ACHN (cell line): ENCODE measurements at regions not wholly inside any gene's neighbourhood (a gene's known extent, or its start where the extent isn't known, plus 50 kb on each side); places are given as distances from the start of the nearest gene placed in this dataset.
"Not testable (repeated sequence)": the region's sequence is repeated elsewhere in the genome, so short reads cannot be mapped to it uniquely, and the experiment has no call there.

Experiments used
- DNase-seq: peaks from one replicate; pipeline ENCODE4 v3.0.0-alpha.2; 2015
- in situ Hi-C: cut with HindIII; loops from 2 replicates; pipeline ENCODE4 v1.10.0; 2017; ENCODE audit warnings: low sequenced_read_pairs, low pct_ligation_motif_present, low pct_unique_long_range_greater_than_20kb

DNA sequence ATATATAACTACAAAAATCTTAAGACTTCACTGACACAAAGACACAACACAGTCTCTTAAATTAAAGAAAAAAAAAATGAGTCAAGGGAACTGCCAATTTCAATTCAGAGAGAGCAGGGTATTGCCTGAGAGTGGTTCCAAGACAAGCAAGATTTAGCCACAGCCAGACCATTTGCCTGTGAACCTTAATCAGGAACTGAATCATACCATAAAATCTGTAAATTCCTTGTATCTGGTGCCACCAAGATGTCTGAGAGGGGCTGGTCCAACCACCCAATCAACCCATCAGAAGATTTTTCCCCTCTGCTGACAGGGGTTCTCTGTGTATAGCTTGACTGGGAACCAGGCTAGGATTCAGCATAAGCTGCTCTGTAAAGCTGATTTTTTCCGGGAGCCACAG lies 159.2 kb downstream of the CPEB2 start:
- in situ Hi-C loops: no loop called here
- no peak for DNase-seq

GRCh38 chr4:15162046-15162445 lies 159.8 kb downstream of the CPEB2 start:
- DNase-seq: no peak
- in situ Hi-C loops: no loop called here

DNA sequence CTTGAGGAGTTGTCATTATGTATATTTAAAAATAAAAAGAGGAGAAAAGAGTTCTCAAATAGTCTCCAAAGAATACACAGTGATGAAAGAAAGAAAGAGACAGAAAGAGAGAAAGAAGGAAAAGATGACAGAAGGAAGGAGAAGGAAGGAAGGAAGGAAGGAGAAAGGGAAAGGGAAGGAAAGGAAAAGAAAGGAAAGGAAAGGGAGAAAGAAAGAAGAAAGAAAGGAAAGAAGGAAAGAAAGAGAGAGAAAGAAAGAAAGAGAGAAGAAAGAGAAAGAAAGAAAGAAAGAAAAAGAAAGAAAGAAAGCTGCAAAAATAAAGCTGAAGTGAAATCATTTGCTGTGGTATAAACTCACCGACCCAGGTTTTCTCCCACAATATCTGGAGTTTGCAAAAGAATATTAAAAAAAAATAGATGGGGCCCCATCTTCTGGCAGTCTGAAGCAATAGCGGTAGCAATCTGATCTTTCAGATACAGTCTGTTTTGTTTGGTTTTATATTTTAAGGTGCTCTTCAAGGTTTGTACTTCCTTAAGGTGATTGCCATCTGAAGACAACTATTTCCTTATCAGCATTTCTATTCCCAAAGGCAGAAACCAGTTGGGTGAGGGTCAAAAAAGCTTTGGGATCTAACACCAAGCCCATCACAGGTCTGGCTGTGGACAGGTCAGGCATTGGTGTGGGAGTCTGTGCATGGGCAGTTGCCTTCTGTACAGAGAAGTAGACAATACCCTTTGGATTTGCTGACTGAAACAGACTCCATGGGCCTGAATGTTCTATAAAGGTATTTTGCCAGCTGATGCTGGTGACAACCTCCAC lies 160.4 kb downstream of the CPEB2 start:
- in situ Hi-C loops: no loop called here
- peak; percentile 45 for DNase-seq

- no peak for DNase-seq
- in situ Hi-C loops: no loop called here
These were observed 161.0 kb downstream of the CPEB2 start for GRCh38 chr4:15163284-15163645.

DNA sequence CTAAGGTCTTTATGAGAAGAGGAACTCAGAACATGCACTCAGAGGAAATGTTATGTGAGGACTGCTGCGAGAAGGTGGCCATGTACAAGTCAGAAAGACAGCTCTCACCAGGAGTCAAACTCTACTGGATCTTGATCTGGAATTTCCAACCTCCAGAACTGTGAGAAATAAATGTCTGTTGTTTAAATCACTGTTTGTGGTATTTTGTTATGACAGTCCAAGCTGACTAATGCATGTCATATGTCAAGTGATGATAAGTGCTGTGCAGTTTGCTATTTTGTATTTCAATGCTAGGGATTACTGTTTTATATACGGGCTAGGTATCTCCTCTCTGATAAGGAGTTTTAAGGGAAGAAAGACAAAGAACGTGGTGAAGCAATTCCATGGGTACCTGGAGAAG lies 162.3 kb downstream of the CPEB2 start:
- in situ Hi-C loops: no loop called here
- no peak for DNase-seq

DNA sequence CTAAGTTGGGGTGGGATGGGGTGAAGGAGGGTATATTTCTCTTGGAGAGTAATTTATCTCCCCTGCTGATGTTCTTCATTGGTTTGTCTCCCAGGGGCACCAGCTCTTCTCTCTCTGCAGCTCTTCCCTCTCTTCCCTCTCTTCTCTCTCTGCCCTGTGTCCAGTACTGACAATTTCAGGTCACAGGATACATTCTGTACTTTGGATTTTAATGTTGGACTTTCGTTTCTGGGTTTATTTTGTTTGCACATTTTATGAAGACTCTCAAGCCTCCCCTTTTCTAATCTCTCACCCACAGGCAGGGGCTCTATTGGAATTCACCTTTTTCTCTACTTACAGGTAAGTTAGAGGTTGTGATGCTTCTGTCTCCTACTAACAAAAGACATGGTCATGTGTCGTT lies 165.5 kb downstream of the CPEB2 start:
- no peak for DNase-seq
- in situ Hi-C loops: no loop called here

GRCh38 chr4:15168759-15169158 lies 166.5 kb downstream of the CPEB2 start:
- in situ Hi-C loops: no loop called here
- no peak for DNase-seq

DNA sequence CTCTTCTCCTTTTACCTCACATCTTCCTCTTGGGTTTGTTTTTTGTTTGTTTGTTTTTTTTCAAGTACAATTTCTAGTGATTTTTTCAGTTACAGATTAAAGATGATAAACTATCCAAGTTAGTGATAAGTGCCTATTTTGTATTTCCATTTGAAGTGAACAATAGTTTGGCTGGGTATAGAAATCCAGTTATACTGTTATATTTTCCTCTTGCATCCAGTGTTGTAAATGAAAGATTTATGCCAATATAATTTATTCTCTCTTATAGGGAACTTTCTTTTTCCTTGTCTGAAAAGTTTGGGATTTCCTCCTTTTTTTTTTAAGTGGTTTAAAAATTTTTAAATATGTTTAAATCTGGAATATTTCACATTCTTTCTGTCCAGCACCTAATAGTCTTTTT lies 169.4 kb downstream of the CPEB2 start:
- in situ Hi-C loops: no loop called here
- no peak for DNase-seq

DNA sequence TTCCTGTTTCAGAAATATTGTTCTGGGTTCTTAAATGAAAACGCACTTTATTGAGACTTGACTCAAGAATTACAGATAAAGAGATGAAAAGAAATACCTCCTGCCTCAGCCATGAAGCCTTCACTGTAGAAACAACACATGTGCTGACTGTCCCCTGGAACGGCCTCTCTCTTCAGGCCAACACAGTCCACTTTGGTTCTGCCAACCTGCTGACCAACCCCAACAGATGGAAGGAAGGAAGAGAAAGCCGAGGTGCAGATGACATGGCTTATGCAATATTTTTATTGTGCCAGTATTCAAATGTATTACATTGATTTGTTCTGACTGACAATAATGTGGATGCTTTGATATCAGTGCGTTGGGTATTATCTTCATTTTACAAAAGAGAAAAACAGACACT lies 171.0 kb downstream of the CPEB2 start:
- no peak for DNase-seq
- in situ Hi-C loops: no loop called here

GRCh38 chr4:15174168-15174567 lies 171.9 kb downstream of the CPEB2 start:
- DNase-seq, in situ Hi-C loops: not testable (repeated sequence)

DNA sequence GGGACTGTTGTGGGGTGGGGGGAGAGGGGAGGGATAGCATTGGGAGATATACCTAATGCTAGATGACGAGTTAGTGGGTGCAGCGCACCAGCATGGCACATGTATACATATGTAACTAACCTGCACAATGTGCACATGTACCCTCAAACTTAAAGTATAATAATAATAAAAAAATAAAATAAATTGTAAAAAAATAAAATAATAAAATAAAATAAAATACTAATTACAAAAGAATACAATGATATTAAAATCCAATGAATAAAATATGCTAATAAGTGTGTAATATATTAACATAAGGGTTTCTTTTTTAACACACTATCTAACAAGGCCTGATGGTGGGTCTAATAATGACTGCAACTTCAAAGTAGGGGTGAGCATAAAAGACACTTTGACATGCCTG lies 177.6 kb downstream of the CPEB2 start:
- DNase-seq, in situ Hi-C loops: not testable (repeated sequence)

DNA sequence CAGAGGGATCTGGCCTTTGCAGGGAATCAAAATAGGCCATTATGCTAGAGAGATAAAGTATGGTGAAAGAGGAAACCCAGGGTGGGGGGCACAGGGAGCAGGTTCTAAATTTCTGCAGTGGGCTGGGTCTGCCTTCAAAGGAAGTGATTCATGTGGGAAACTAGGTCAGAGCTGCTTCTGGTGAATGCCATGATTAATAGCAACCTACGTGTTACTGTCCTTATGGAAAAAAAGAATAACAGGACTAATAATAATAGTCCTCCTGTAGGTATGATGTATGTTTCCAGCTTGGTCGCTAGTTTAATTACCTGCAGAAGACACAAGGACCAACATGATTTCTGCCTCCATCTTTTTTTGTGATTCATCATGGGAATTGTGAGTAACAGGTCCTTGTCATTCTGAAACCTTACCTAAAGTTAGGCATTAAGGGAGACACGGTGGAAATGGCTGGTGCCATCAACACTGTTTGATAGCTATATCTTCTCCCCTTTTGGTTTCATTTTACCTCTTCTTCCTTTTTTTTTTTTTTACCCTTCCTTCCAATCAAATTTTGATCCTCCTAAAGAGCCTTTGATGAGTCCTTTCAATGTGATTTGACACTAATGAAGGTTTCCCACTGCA lies 180.4 kb downstream of the CPEB2 start:
- no peak for DNase-seq
- in situ Hi-C loops: no loop called here

DNA sequence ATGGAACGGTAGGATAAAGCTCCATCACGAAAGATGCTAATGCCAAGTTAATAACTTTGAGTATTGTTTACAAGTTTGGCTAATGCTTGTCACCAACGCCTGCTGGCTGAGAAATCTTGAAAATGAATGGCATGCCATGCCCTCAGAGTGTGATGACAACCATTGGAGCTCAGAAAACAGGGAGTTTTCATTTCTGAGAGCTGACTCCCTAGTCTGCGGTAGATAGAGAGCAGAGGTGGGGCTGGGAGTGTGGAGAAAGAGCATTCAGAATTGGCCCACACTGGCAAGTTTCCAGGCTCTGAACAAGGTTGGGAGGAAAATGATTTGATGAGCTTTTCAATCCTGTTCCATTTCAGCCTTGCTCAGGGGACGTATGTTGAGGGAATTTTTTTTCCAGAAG lies 183.9 kb downstream of the CPEB2 start:
- in situ Hi-C loops: no loop called here
- DNase-seq: no peak

DNA sequence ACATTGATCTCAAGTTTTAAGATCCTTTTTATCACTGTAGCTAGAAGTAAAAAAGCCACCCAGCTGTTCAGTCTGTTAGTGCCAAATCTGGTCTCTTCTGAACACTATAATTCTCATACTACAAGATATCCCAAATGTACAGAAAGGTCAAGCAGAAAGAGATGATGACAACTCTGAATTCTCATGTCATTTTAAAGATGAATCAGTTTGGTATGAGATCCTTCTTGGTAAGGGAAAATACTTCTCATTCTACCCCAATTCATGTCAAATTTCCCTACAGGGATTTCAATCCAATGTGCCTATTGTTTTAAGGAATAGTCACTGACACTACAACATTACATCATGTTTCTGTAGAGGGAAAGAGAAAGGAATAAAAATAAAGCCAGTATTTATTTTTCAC lies 184.5 kb downstream of the CPEB2 start:
- in situ Hi-C loops: no loop called here
- no peak for DNase-seq

- in situ Hi-C loops: no loop called here
- DNase-seq: no peak
These were observed 186.6 kb downstream of the CPEB2 start for GRCh38 chr4:15188605-15189539.

DNA sequence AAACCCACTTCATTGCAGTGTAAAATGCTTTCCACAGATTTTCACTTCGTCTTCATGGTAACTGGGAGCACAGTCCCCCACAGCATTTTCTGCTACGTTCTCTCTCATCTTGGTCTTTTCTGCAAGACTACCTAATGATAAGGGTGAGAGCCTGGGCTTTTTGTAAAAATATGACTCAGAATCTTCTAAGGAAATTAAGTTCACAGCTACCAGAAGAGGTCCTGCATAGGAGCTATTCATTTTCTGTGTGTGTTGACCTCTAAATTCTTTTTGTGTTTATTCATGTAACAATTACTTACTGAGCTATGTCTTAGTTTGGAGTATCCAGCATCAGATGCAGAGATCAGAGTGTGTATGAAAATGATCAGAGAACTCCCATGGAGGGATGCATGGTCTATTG lies 192.2 kb downstream of the CPEB2 start:
- DNase-seq: no peak
- in situ Hi-C loops: no loop called here

DNA sequence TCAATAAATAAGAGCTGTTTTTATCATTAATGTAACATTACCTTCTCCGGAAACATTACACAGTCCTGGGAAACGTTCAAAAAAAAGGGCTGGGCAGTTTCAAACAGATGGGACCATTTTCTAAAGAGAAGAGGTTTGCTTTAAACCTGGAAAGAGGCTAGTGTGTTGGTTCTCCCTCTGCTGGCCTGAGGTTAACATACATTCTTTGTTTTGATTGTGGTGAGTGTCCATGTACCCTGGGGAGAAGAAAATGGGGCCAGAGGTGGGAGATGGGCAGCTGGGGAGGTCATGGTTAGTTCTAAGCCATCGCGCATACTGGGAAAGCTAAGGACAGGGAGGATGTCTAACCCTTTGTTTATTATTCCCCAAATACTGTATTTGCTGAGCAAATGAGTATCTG lies 194.7 kb downstream of the CPEB2 start:
- in situ Hi-C loops: no loop called here
- DNase-seq: no peak

DNA sequence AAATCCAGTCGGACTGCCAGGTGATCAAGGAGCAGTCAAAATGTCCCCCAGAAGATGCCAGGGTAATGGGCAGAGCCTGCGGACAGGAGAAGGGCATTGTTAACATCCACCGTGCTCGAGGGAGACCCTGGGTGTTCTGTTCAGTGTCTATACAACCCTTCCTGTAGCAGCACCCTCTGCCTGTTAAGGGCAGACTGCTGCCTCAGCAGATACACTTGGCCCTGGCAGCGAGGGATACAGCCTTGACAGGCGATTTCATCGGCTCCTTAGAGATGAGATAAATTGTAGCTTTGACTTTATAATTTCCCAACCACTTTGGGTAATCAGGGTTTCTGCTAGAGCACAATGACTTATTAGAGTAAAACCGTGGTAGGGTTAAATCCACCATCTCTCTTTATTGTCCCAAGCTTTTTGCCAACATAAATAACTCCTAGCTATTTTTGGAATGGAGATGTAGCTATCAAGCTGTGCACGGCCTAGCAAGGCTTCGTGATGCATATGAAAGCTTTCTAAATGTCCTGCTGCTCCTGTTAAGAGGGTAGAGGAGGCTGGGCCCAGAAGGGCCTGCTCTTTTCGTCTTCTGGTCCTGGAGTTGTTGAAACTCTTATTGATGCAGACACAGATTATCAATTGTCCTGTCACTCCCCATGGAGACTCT lies 195.9 kb downstream of the CPEB2 start:
- in situ Hi-C loops: no loop called here
- DNase-seq: no peak

DNA sequence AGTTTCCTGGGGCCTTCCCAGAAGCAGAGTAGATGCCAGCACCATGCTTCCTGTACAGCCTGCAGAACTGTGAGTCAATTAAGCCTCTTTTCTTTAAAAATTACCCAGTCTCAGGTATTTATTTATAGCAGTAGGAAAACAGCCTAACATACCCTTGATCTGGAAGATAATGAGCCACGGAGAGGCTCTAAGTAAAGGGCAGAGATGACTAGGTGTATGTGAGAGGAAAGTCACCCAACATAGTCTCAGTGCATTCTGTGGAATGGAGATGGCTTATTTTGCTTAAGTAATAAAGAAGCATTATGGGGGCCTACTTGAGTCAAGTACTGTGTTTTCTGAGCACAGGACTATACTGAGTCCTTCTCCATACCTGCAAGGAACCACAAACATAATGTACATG lies 199.5 kb downstream of the CPEB2 start:
- in situ Hi-C loops: no loop called here
- DNase-seq: no peak
